C1 segment of cervical spinal cord (tissue), 14 donors: ENCODE measurements at regions not wholly inside any gene's neighbourhood (a gene's known extent, or its start where the extent isn't known, plus 50 kb on each side); places are given as distances from the start of the nearest gene placed in this dataset.
A peak's percentile ranks its signal among the peaks of the same experiment; 100 is the strongest.
"Not testable (repeated sequence)": the region's sequence is repeated elsewhere in the genome, so short reads cannot be mapped to it uniquely, and the experiment has no call there.

ENCODE experiments used
- DNase-seq, 14 donors: peaks; one replicate each; lab custom pipeline; 2025; lab: John Stamatoyannopoulos, UW

DNA sequence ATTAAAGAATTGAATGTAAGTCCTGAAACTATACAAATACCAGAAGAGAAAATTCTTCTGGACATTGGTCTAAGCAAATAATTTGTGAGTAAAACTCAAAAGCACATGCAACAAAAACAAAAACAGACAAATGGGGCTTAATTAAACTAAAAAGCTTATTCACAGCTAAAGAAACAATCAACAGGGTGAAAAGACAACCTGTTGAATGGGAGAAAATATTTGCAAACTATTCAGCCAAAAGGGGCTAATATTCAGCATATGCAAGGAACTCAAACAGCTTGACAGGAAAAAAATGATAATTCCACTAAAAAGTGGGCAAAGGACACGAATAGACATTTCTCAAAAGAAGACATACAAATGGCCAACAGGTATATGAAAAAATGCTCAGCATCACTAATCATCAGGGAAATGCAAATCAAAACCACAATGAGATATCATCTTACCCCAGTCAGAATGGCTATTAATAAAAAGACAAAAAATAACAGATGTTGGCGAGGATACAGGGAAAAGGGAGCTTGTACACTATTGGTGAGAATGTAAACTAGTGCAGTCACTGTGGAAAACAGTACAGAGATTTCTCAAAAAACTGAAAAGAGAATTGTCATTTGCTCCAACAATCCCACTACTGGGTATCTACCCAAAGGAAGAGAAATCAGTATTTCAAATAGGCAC, 177.5 kb upstream of the RTL1 start:
- DNase-seq: no peak

GRCh38 chr14:101082036-101082435, 178.5 kb upstream of the RTL1 start:
- DNase-seq: no peak

DNA sequence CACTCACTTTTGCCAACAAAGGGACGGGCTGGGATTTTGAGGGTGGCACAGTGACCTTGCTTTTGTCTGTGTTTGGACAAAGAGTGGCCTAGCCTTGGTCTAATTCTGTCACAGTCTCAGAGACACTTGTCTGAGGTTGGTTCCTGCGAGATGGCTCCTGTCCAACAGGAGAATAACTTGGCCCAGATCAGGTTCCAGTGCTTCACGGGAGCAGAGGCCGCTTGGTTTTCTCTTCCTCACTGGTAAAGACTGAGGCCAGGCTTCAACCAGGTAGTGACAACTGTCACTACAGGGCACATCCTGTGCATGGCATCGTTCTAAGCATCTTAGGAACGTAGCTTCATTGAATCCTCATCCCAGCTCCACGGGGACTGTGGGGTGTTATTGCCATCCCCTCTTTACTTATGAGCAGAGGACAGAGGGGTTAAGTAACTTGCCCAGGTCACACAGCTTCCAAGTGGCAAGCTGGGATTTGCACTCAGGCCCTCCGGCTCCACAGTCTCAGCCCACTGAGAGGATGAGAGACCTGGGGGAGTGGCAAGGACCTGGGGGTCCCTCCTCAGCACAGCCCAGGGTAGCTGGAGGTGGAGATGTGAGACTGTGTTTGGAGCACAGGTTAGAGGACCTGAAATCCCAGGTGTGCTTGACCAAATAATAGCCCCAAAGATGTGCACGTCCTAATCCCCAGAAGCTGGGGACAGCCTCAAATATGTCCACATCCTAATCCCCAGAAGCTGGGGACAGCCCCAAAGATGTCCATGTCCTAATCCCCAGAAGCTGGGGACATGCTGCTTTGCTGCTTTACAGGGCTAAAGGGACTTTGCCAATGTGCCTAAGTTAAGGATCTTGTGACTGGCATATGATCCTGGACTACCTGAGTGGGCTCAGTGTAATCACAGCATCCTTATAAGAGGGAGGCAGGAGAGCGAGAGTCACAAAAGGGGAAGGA, 179.2 kb upstream of the RTL1 start:
- DNase-seq: peak in 1 of 14 donors; percentile 54

- peak in 1 of 14 donors; percentile 48 for DNase-seq
Observed at GRCh38 chr14:101083564-101084435, 180.3 kb upstream of the RTL1 start.

- no peak for DNase-seq
Observed at GRCh38 chr14:101084436-101084826, 180.9 kb upstream of the RTL1 start.

DNA sequence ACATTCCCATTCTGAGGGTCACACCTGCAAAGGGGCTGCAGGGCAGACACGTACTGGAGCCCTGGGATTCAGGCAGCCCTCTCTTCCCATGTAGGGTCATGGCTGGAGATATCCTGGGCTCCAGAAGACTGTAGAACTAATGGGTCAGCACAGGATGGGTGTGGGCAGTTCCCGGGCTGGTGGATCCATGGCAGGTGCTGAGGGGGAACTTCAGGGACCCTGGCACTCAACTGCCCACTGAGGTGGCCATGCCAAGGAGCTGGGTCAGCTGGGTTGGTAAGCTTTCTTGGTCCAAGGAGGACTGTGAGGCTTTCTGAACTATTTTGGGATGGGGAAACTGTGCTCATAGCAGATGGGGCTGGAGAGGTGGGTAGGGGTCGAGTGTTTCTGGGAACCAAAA, 183.4 kb upstream of the RTL1 start:
- no peak for DNase-seq

GRCh38 chr14:101087614-101088394, 184.3 kb upstream of the RTL1 start:
- no peak for DNase-seq

GRCh38 chr14:101088395-101088667, 184.8 kb upstream of the RTL1 start:
- DNase-seq: no peak

GRCh38 chr14:101088714-101089113, 185.2 kb upstream of the RTL1 start:
- no peak for DNase-seq

DNA sequence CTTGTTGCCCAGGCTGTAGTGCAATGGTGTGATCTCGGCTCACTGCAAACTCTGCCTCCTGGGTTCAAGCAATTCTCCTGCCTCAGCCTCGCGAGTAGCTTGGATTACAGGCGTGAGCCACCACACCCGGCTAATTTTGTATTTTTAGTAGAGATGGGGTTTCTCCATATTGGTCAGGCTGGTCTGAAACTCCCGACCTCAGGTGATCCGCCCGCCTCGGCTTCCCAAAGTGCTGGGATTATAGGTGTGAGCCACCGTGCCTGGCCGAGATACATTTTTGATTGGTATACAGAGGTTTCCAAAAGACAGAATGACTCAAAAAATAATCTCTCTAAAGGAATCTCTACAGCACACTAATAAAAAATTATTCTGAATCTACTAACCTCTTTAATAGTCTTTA, 187.0 kb upstream of the RTL1 start:
- not testable (repeated sequence) for DNase-seq

DNA sequence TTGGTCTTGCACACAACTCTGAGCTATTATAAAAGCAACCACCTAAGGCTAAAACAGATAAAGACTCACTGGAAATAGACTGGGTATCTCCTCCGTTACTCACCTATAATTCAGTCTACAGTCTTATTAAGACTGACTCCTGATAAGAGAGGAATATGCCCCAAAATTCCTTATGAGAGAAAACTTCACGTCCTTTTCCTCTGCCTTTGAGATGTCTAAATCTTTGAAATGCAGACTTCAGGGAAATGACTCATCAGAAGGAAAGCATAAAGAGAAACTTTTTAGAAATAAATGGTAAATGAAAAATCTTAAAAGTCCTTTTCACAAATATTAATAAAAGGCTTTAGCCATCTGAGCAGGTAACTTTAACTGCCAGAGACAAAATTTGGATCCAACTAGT, 187.5 kb upstream of the RTL1 start:
- no peak for DNase-seq

DNA sequence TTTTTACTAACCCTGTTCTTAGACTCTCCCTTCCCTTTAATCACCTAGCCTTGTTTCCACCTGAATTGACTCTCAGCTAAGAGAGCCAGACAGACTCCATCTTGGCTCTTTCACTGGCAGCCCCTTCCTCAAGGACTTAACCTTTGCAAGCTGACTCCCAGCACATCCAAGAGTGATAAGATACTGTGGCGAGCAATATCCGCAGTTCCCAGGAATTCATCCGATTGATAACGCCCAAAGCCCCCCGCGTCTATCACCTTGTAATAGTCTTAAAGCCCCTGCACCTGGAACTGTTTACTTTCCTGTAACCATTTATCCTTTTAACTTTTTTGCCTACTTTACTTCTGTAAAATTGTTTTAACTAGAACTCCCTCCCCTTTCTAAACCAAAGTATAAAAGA, 191.4 kb upstream of the RTL1 start:
- DNase-seq: not testable (repeated sequence)

DNA sequence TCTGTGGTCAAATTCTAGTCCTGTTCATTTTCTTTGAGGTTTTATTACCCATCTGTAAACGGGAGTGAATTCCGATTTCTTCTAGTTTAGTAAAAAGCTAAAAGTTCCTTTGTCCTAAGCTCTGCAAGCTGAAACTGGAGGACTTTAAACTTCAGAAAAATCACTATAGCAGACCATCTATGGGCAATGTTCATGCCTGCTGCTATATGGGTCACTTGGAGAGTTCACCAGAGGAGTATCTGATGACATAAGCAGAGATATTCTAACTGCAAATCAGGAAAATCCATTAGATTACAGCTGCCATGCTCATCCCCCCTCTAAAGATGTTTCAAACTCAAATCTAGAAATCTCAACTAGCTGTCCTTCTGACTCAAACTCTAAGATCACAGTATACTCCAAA, 193.0 kb upstream of the RTL1 start:
- DNase-seq: no peak

GRCh38 chr14:101097109-101097793, 193.7 kb upstream of the RTL1 start:
- no peak for DNase-seq

- no peak for DNase-seq
Observed at GRCh38 chr14:101098177-101098576, 194.7 kb upstream of the RTL1 start.

DNA sequence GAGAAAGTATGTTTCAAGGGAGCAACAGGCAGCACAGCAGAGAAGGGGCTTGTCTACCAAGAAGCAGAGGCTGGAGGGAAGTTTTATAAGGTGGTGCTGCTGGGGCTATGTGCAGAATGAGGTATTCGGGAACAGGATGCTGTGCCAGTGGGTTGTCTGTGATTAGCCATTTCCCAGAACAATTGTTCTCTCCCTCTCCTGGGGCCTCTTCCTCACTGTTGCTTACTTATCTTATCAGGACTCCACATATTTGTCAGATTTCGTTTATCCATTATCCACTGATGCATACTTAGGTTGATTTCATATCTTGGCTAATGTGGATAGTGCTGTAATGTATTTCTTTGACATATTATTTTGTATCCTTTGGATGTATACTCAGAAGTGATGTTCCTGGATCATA, 195.1 kb upstream of the RTL1 start:
- no peak for DNase-seq

- no peak for DNase-seq
Observed at GRCh38 chr14:101101456-101102056, 198.0 kb upstream of the RTL1 start.

- peak in 1 of 14 donors; percentile 86 for DNase-seq
Observed at GRCh38 chr14:101102875-101103274, 199.4 kb upstream of the RTL1 start.

GRCh38 chr14:101103321-101103901, 199.9 kb upstream of the RTL1 start:
- peak in 1 of 14 donors; percentile 38 for DNase-seq

DNA sequence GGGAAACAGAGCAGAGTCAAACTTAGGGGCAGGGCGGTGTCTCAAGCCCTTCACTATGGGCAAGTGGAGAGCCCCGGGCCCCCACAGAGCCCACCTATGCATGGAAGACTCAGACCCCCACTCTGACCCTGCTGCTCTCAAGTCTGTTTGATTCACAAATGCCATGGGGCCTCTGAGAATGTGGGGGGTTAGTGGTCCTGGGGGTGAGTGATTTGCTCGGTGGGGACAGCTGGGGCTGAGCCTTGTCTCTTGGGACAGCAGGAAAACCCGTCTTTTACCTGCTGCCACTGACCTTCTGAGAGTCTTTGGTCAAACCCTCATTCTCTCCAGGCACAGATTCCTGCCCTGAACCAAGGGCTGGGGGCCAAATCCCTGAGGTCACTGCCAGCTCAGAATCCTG, 201.0 kb upstream of the RTL1 start:
- DNase-seq: no peak
